Thoracic aorta (tissue), 2 donors: ENCODE measurements at regions not wholly inside any gene's neighbourhood (a gene's known extent, or its start where the extent isn't known, plus 50 kb on each side); places are given as distances from the start of the nearest gene placed in this dataset.

Experiments used
- ATAC-seq: fragments of 150-250 bp; one replicate; pipeline ENCODE4 v1.8.0; 2017; ENCODE audit warnings: low read depth; ENCODE audit not compliant: insufficient number of reproducible peaks, low FRiP score
- DNase-seq: peaks from one replicate; pipeline ENCODE4 v3.0.0-alpha.2; 2020; ENCODE audit warnings: low spot score
- H3K27ac ChIP-seq, 2 donors: fragments of 200-600 bp; sonication (generic); 1 replicate in 1 of 2; 2 replicates in 1 of 2; pipeline ENCODE4 v1.5.1; 2016; ENCODE audit warnings: mild to moderate bottlenecking in 2 of 2, moderate library complexity in 2 of 2
- H3K27me3 ChIP-seq: fragments of 200-600 bp; sonication (generic); replicated peaks from 2 replicates; pipeline ENCODE4 v1.6.0; 2016; ENCODE audit warnings: mild to moderate bottlenecking; ENCODE audit not compliant: insufficient read depth
- H3K36me3 ChIP-seq: fragments of 200-600 bp; sonication (generic); one replicate; pipeline ENCODE4 v1.5.1; 2016
- H3K4me1 ChIP-seq, 2 donors: fragments of 200-600 bp; sonication (generic); 1 replicate in 1 of 2; 2 replicates in 1 of 2; pipeline versions ENCODE4 v1.5.1 to v1.6.0; 2016; ENCODE audit warnings: low read depth in 2 of 2, mild to moderate bottlenecking in 1 of 2; ENCODE audit not compliant: control insufficient read depth in 1 of 2
- H3K4me3 ChIP-seq: fragments of 200-600 bp; sonication (generic); 2 replicates; pipeline ENCODE4 v1.5.1; 2016; ENCODE audit warnings: mild to moderate bottlenecking
- H3K9me3 ChIP-seq: fragments of 200-600 bp; sonication (generic); 2 replicates; pipeline ENCODE4 v1.5.1; 2016
- TF ChIP-seq, protein P1 (sequence below): fragments of 200-600 bp; sonication (generic); IDR thresholded peaks from one replicate; pipeline ENCODE4 v1.5.1; 2019; ENCODE audit warnings: antibody characterized with exemption

DNA sequence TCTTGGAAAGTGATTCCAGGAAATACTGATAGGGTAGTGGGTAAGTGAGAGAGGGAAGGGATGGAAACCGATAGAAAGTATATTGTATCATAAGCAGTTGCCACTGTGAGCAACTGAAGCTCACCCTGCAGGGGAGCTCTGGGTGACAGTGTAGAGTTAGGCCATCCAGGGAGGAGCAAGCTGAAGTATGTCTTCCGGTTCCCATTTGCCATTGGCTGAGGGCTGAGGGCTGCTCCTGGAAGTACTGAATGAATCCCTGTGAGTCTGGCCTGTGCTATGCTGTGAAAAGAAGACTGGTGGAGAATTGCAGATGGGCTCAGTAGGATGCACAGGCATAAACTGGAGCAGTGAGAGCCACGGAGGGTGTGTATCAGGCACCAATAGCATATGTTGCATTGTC, 348.3 kb downstream of the MFSD1 start:
- no peak for ATAC-seq
- TF ChIP-seq, protein P1, sequence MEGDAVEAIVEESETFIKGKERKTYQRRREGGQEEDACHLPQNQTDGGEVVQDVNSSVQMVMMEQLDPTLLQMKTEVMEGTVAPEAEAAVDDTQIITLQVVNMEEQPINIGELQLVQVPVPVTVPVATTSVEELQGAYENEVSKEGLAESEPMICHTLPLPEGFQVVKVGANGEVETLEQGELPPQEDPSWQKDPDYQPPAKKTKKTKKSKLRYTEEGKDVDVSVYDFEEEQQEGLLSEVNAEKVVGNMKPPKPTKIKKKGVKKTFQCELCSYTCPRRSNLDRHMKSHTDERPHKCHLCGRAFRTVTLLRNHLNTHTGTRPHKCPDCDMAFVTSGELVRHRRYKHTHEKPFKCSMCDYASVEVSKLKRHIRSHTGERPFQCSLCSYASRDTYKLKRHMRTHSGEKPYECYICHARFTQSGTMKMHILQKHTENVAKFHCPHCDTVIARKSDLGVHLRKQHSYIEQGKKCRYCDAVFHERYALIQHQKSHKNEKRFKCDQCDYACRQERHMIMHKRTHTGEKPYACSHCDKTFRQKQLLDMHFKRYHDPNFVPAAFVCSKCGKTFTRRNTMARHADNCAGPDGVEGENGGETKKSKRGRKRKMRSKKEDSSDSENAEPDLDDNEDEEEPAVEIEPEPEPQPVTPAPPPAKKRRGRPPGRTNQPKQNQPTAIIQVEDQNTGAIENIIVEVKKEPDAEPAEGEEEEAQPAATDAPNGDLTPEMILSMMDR: no peak

DNA sequence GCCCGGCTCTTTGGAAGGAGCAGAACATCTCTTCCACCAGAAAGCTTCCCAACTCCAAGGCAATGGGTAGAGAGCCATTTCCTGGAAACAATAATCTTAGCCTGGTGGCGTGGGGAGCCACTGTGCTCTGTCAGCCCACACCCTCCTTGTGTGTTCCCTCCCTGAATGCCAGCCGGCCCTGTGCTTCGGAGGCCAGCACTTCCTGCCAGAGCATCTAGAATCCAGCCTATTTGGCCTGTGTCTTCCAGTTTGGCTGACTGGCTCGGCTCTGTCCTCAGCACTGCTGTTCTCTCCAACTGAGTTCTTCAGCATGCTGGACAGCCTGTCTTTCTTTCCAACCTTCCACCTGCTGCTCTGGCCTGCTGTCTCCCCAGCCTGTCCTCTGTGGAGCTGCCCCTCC, 349.3 kb downstream of the MFSD1 start:
- Histone ChIP-seq H3K4me1 (no peaks in the 10 kb centered on the region), H3K36me3 (no peaks in the 10 kb centered on the region), H3K27ac (no peak overlapping the region), H3K27me3 (no peaks in the 10 kb centered on the region), H3K4me3 (no peak overlapping the region), H3K9me3 (no peaks in the 10 kb centered on the region)
- TF ChIP-seq, protein P1: no peak
- ATAC-seq (no peak), DNase-seq (no peak)

More for the DNA sequence above, 348.3 kb downstream of the MFSD1 start:
- no peaks in the 10 kb centered on the region for H3K9me3 ChIP-seq
- no peaks in the 10 kb centered on the region for H3K36me3 ChIP-seq
- no peak overlapping the region for H3K27ac ChIP-seq
- H3K27me3 ChIP-seq: no peaks in the 10 kb centered on the region
- H3K4me1 ChIP-seq: no peaks in the 10 kb centered on the region
- H3K4me3 ChIP-seq: no peak overlapping the region
- DNase-seq: no peak

DNA sequence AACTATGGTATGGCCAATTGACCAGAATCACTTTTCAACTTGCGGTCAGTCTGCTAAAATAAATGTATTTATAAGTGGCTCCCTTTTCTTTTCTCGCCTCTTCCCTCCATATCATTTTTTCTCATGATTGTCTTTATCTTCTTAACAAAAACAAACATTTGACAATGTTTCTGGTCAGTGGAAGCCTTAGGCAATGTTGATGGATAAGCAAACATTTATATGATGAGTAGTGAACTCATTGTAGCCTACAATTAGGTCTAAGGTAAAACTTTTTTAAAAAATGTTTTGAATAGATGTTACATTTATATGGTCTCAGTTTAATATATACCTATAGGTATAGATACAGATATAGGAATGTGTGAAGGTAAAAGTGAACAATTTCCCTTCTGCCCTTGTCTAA, 355.4 kb downstream of the MFSD1 start:
- no peak overlapping the region for H3K4me3 ChIP-seq
- H3K36me3 ChIP-seq: no peaks in the 10 kb centered on the region
- H3K27me3 ChIP-seq: no peaks in the 10 kb centered on the region
- DNase-seq (no peak), ATAC-seq (no peak)
- no peaks in the 10 kb centered on the region for H3K9me3 ChIP-seq
- H3K4me1 ChIP-seq: no peaks in the 10 kb centered on the region
- H3K27ac ChIP-seq: no peak overlapping the region
- TF ChIP-seq, protein P1: no peak

DNA sequence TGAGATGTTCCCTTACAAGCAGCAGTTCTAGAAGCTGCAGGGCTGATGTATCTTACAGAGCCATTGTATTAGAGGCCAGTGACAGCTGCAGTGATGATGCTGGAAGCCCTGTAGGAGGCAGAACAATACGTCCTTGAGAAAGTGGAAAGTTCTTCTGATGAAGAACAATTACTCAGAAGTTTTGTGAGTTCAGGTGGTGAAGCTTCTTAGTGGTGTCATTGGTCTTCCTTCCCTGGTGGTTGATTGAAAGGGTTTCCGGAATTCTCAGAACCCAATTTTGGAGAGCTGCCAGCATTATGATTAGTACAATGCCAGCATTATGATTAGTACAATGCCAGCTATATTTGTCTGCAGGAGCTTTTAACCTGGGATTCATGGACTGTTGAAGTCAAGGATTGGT, 356.4 kb downstream of the MFSD1 start:
- no peaks in the 10 kb centered on the region for H3K27me3 ChIP-seq
- no peaks in the 10 kb centered on the region for H3K36me3 ChIP-seq
- ATAC-seq (no peak), DNase-seq (no peak)
- no peaks in the 10 kb centered on the region for H3K4me1 ChIP-seq
- H3K9me3 ChIP-seq: no peaks in the 10 kb centered on the region
- TF ChIP-seq, protein P1: no peak
- H3K27ac ChIP-seq: no peak overlapping the region
- H3K4me3 ChIP-seq: no peak overlapping the region

DNA sequence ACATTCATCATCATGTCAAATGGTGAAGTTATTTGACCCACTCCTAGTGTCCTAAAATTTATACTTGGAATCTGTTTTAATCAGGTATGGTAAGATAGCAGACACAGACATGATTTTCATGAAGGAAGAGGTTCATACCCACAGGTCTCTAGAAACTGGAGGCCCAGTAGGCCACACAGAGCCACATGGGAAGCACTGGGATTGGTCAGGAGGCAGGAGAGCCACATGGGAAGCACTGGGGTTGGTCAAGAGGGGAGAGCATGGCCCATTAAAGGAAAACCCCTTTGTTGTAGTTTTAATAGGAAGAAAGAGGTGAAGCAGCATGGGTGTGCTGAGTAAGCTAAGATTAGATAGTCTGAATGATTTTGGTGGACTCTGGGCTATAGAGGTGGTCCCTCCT, 356.9 kb downstream of the MFSD1 start:
- H3K36me3 ChIP-seq: no peaks in the 10 kb centered on the region
- ATAC-seq: no peak
- no peaks in the 10 kb centered on the region for H3K27me3 ChIP-seq
- TF ChIP-seq, protein P1: no peak
- DNase-seq: no peak
- H3K9me3 ChIP-seq: no peaks in the 10 kb centered on the region
- no peak overlapping the region for H3K4me3 ChIP-seq
- H3K4me1 ChIP-seq: no peaks in the 10 kb centered on the region
- H3K27ac ChIP-seq: no peak overlapping the region
